ENCODE measurements at regions not wholly inside any gene's neighbourhood (a gene's known extent, or its start where the extent isn't known, plus 50 kb on each side); places are given as distances from the start of the nearest gene placed in this dataset.

- no peak for DNase-seq (ENCODE audit: low read depth)
These were observed 160.7 kb upstream of the PDE10A start for GRCh38 chr6:165823609-165824326.

- no peak for DNase-seq (ENCODE audit: low read depth)
These were observed 159.5 kb upstream of the PDE10A start for GRCh38 chr6:165822501-165822900.

GRCh38 chr6:165821754-165822153 is 158.7 kb upstream of the PDE10A start:
- DNase-seq (ENCODE audit: low read depth): no peak

GRCh38 chr6:165820934-165821333 is 157.9 kb upstream of the PDE10A start:
- no peak for DNase-seq (ENCODE audit: low read depth)

GRCh38 chr6:165820407-165820806 is 157.4 kb upstream of the PDE10A start:
- no peak for DNase-seq (ENCODE audit: low read depth)

- no peak for DNase-seq (ENCODE audit: low read depth)
These were observed 156.4 kb upstream of the PDE10A start for GRCh38 chr6:165819394-165819793.

- no peak for DNase-seq (ENCODE audit: low read depth)
These were observed 155.2 kb upstream of the PDE10A start for GRCh38 chr6:165818200-165818599.

GRCh38 chr6:165817771-165818170 is 154.7 kb upstream of the PDE10A start:
- DNase-seq (ENCODE audit: low read depth): no peak

GRCh38 chr6:165817148-165817547 is 154.1 kb upstream of the PDE10A start:
- DNase-seq (ENCODE audit: low read depth): no peak

- DNase-seq (ENCODE audit: low read depth): no peak
These were observed 151.6 kb upstream of the PDE10A start for GRCh38 chr6:165814679-165815078.

- no peak for DNase-seq (ENCODE audit: low read depth)
These were observed 148.5 kb upstream of the PDE10A start for GRCh38 chr6:165811512-165811911.

GRCh38 chr6:165808021-165808420 is 145.0 kb upstream of the PDE10A start:
- no peak for DNase-seq (ENCODE audit: low read depth)

GRCh38 chr6:165807249-165807960 is 144.4 kb upstream of the PDE10A start:
- no peak for DNase-seq (ENCODE audit: low read depth)

GRCh38 chr6:165806126-165806810 is 143.2 kb upstream of the PDE10A start:
- DNase-seq (ENCODE audit: low read depth): no peak

GRCh38 chr6:165805636-165806035 is 142.6 kb upstream of the PDE10A start:
- no peak for DNase-seq (ENCODE audit: low read depth)

GRCh38 chr6:165805067-165805555 is 142.1 kb upstream of the PDE10A start:
- DNase-seq (ENCODE audit: low read depth): no peak

GRCh38 chr6:165804331-165805066 is 141.5 kb upstream of the PDE10A start:
- DNase-seq (ENCODE audit: low read depth): no peak

GRCh38 chr6:165800337-165800736 is 137.3 kb upstream of the PDE10A start:
- DNase-seq (ENCODE audit: low read depth): no peak

- DNase-seq (ENCODE audit: low read depth): no peak
These were observed 136.5 kb upstream of the PDE10A start for GRCh38 chr6:165799391-165800153.

- DNase-seq (ENCODE audit: low read depth): no peak
These were observed 135.9 kb upstream of the PDE10A start for GRCh38 chr6:165798991-165799390.

- DNase-seq (ENCODE audit: low read depth): no peak
These were observed 131.1 kb upstream of the PDE10A start for GRCh38 chr6:165794179-165794601.
